ENCODE measurements at regions not wholly inside any gene's neighbourhood (a gene's known extent, or its start where the extent isn't known, plus 50 kb on each side); places are given as distances from the start of the nearest gene placed in this dataset.

DNA sequence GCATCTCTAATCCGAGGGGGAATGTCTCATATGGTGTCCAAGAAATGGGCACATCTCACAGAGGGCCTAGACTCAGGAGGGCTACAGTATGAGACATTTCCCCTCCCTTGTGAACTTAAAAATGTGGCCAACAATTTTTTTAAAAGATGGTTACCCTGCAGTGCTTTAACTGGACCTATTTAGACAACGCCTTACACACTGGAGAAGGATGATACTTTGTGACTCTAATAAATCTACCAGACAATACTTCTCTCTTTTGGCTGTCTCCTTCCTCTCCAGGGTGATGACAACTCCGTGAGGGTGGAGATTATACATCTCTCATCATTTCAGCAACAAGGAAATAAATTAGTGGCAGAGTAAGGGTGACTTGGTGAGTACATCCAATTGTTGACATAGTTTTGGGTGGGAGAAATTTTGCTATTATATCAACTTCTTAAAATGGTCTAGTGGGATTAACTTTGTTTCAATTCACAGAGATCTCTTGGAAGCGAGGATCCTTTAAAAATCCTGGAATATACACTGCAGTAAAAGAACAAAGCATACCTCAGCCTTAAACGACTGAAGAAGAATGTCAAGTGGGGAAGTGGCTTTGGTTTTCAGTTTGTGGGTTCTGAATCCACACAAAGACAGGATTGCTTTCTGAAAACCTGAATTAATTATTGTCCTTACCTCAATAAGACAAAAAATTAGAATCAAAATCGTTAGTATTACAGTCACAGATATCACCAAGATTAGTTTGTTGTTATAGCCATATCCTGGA lies 89.8 kb downstream of the KPNA2 start:
- Histone ChIP-seq H3K79me1 (ENCODE audit: insufficient read depth, low read depth, low read length, poor library complexity, severe bottlenecking) (no peaks in the 10 kb centered on the region), H2AFZ (ENCODE audit: low read length) (no peak overlapping the region), H3K27me3 (ENCODE audit: insufficient read depth, low read length) (no peaks in the 10 kb centered on the region), H3K23me2 (ENCODE audit: insufficient read length, low read depth, low read length, poor library complexity, severe bottlenecking) (no peaks in the 10 kb centered on the region), H3K56ac (ENCODE audit: insufficient read length, low read depth, low read length) (no peak overlapping the region), H2BK15ac (ENCODE audit: low read depth, low read length) (no peak overlapping the region), H3K27ac (ENCODE audit: insufficient read length, low read depth, low read length) (no peak overlapping the region), H3K18ac (ENCODE audit: insufficient read length, low read depth, low read length) (no peak overlapping the region), H4K20me1 (ENCODE audit: control insufficient read depth, insufficient read depth, insufficient read length) (no peaks in the 10 kb centered on the region), H3K4ac (ENCODE audit: low read depth, low read length) (no peak overlapping the region), H3K14ac (ENCODE audit: insufficient read depth, low read length) (no peak overlapping the region), H4K91ac (ENCODE audit: insufficient read length, low read depth, low read length) (no peak overlapping the region), H3K79me2 (ENCODE audit: insufficient read depth, low read length) (no peaks in the 10 kb centered on the region), H4K8ac (replicated peaks; ENCODE audit: insufficient read length, low read depth, low read length) (no peak overlapping the region), H2BK20ac (ENCODE audit: low read depth, low read length, poor library complexity, severe bottlenecking) (no peak overlapping the region), H3K9ac (ENCODE audit: extremely low read depth, insufficient read length, low read length) (no peak overlapping the region), H2AK5ac (ENCODE audit: insufficient read length, low read length) (no peak overlapping the region), H3K23ac (ENCODE audit: insufficient read length, low read depth, low read length) (no peak overlapping the region), H3K9me3 (ENCODE audit: control insufficient read depth, low read depth, low read length) (no peaks in the 10 kb centered on the region), H2BK12ac (ENCODE audit: insufficient read length, low read depth, low read length) (no peak overlapping the region), H4K5ac (ENCODE audit: insufficient read length, low read depth, low read length) (no peak overlapping the region), H2BK120ac (ENCODE audit: low read depth, low read length, poor library complexity, severe bottlenecking) (no peak overlapping the region), H3K4me2 (ENCODE audit: insufficient read depth, insufficient read length, low read length) (no peak overlapping the region), H3T11ph (ENCODE audit: low read length) (no peak overlapping the region), H2BK5ac (ENCODE audit: insufficient read length, low read length) (no peak overlapping the region), H3K4me1 (ENCODE audit: insufficient read depth, low read length) (no peaks in the 10 kb centered on the region)
- peaks cover 4 to 9% of the 10 kb centered on the region in 2 experiments; a peak in 4 of 5 replicates for H3K9me3 Mint-ChIP-seq
- H3K27me3 Mint-ChIP-seq (ENCODE audit: low read depth) = no peaks in the 10 kb centered on the region
- H3K36me3 Mint-ChIP-seq (ENCODE audit: insufficient read depth in 1 of 3, low read depth in 3 of 3) = peaks cover 7 to 19% (median 11%) of the 10 kb centered on the region in 3 experiments
- no peak overlapping the region for H3K4me3 Mint-ChIP-seq
- DNase-seq = no peak
- no CpG with 5 or more reads among the region's 6 CpGs for WGBS (ENCODE audit: extremely low coverage, insufficient read length, low lambda C conversion rate)
- peak overlapping the region in 1 of 3 experiments; percentile 47; a peak in 1 of 7 replicates for H3K27ac Mint-ChIP-seq
- peaks cover 6 to 14% of the 10 kb centered on the region in 2 experiments for H3K4me1 Mint-ChIP-seq
- TF ChIP-seq, protein P1, sequence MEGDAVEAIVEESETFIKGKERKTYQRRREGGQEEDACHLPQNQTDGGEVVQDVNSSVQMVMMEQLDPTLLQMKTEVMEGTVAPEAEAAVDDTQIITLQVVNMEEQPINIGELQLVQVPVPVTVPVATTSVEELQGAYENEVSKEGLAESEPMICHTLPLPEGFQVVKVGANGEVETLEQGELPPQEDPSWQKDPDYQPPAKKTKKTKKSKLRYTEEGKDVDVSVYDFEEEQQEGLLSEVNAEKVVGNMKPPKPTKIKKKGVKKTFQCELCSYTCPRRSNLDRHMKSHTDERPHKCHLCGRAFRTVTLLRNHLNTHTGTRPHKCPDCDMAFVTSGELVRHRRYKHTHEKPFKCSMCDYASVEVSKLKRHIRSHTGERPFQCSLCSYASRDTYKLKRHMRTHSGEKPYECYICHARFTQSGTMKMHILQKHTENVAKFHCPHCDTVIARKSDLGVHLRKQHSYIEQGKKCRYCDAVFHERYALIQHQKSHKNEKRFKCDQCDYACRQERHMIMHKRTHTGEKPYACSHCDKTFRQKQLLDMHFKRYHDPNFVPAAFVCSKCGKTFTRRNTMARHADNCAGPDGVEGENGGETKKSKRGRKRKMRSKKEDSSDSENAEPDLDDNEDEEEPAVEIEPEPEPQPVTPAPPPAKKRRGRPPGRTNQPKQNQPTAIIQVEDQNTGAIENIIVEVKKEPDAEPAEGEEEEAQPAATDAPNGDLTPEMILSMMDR (conservative IDR thresholded peaks at IDR 0.05) = no peak

Measured in H9 (cell line).